Smooth muscle cell (in vitro differentiated cells): ENCODE measurements at regions not wholly inside any gene's neighbourhood (a gene's known extent, or its start where the extent isn't known, plus 50 kb on each side); places are given as distances from the start of the nearest gene placed in this dataset.

Experiments
- DNase-seq: peaks from one replicate; lab custom pipeline; 2025; ENCODE audit not compliant: unreplicated experiment; lab: John Stamatoyannopoulos, UW
- H2AFZ ChIP-seq: fragments of 200-600 bp; sonication (generic); 2 replicates; pipeline ENCODE4 v1.6.0; 2016; ENCODE audit warnings: antibody characterized with exemption, low read depth, mild to moderate bottlenecking
- H3F3A ChIP-seq: fragments of 200-600 bp; sonication (generic); 2 replicates; pipeline ENCODE4 v1.6.0; 2017; ENCODE audit warnings: antibody characterized with exemption, low read depth
- H3K27ac ChIP-seq: fragments of 200-600 bp; sonication (generic); 2 replicates; pipeline ENCODE4 v1.5.1; 2016; ENCODE audit warnings: low read depth, mild to moderate bottlenecking
- H3K27me3 ChIP-seq: fragments of 200-600 bp; sonication (generic); 2 replicates; pipeline ENCODE4 v1.6.1; 2016; ENCODE audit warnings: low read depth, mild to moderate bottlenecking
- H3K36me3 ChIP-seq: fragments of 200-600 bp; sonication (generic); 2 replicates; pipeline ENCODE4 v1.5.1; 2016; ENCODE audit warnings: low read depth
- H3K4me1 ChIP-seq: fragments of 200-600 bp; sonication (generic); 2 replicates; pipeline ENCODE4 v1.5.1; 2016; ENCODE audit warnings: low read depth
- H3K4me2 ChIP-seq: fragments of 200-600 bp; sonication (generic); 2 replicates; pipeline ENCODE4 v1.6.0; 2016; ENCODE audit warnings: mild to moderate bottlenecking
- H3K4me3 ChIP-seq: fragments of 200-600 bp; sonication (generic); 2 replicates; pipeline ENCODE4 v1.5.1; 2016; ENCODE audit warnings: mild to moderate bottlenecking
- H3K79me2 ChIP-seq: fragments of 200-600 bp; sonication (generic); 2 replicates; pipeline ENCODE4 v1.6.0; 2016; ENCODE audit warnings: low read depth, mild to moderate bottlenecking
- H3K9ac ChIP-seq: fragments of 200-600 bp; sonication (generic); 2 replicates; pipeline ENCODE4 v1.6.0; 2016; ENCODE audit warnings: low read depth
- H3K9me3 ChIP-seq: fragments of 200-600 bp; sonication (generic); replicated peaks from 2 replicates; pipeline ENCODE4 v1.5.1; 2016; ENCODE audit warnings: low read depth
- H4K20me1 ChIP-seq: fragments of 200-600 bp; sonication (generic); 2 replicates; pipeline ENCODE4 v1.6.0; 2016; ENCODE audit warnings: low read depth
- CTCF ChIP-seq: fragments of 200-600 bp; sonication (generic); IDR thresholded peaks from 2 replicates; pipeline ENCODE4 v1.5.1; 2017; ENCODE audit warnings: borderline replicate concordance, mild to moderate bottlenecking, antibody characterized with exemption; ENCODE audit not compliant: insufficient read depth, poor library complexity, severe bottlenecking
- WGBS: methylation state at CpG from one replicate; pipeline ENCODE4 v1.1.7; 2016; ENCODE audit warnings: low lambda C conversion rate; 5-methylcytosine and 5-hydroxymethylcytosine counted together

- Histone ChIP-seq H3K79me2 (no peaks in the 10 kb centered on the region), H3K9ac (no peak overlapping the region), H2AFZ (no peak overlapping the region), H3K36me3 (no peaks in the 10 kb centered on the region), H3K9me3 (no peaks in the 10 kb centered on the region), H3F3A (peaks cover 16% of the 10 kb centered on the region), H3K27me3 (no peaks in the 10 kb centered on the region), H4K20me1 (no peaks in the 10 kb centered on the region), H3K4me2 (no peak overlapping the region), H3K4me3 (no peak overlapping the region), H3K4me1 (no peaks in the 10 kb centered on the region), H3K27ac (no peak overlapping the region)
- no peak for DNase-seq
- TF ChIP-seq CTCF: no peak
Observed at GRCh38 chr3:28859897-28860296, 421.0 kb upstream of the RBMS3 start.

- no peak overlapping the region for H3K9ac ChIP-seq
- no peak overlapping the region for H2AFZ ChIP-seq
- H4K20me1 ChIP-seq: no peaks in the 10 kb centered on the region
- 92% methylated on average over 4 of the region's 4 CpGs for WGBS
- H3K79me2 ChIP-seq: no peaks in the 10 kb centered on the region
- H3F3A ChIP-seq: peaks cover 16% of the 10 kb centered on the region
- no peaks in the 10 kb centered on the region for H3K27me3 ChIP-seq
- H3K4me2 ChIP-seq: no peak overlapping the region
- DNase-seq: no peak
- no peak for TF ChIP-seq CTCF
- no peaks in the 10 kb centered on the region for H3K36me3 ChIP-seq
- H3K4me1 ChIP-seq: no peaks in the 10 kb centered on the region
- H3K27ac ChIP-seq: no peak overlapping the region
- H3K4me3 ChIP-seq: no peak overlapping the region
- no peaks in the 10 kb centered on the region for H3K9me3 ChIP-seq
Observed at GRCh38 chr3:28860307-28860706, 420.6 kb upstream of the RBMS3 start.

GRCh38 chr3:28863186-28863585 lies 417.7 kb upstream of the RBMS3 start:
- Histone ChIP-seq H3K9me3 (no peaks in the 10 kb centered on the region), H4K20me1 (no peaks in the 10 kb centered on the region), H3K36me3 (no peaks in the 10 kb centered on the region), H3K9ac (no peak overlapping the region), H3K27ac (no peak overlapping the region), H3K27me3 (no peaks in the 10 kb centered on the region), H3K4me1 (peaks cover 6% of the 10 kb centered on the region), H3K79me2 (no peaks in the 10 kb centered on the region), H2AFZ (no peak overlapping the region), H3K4me2 (no peak overlapping the region), H3F3A (no peaks in the 10 kb centered on the region), H3K4me3 (no peak overlapping the region)
- WGBS: 96% methylated on average over 7 of the region's 7 CpGs
- no peak for DNase-seq
- no peak for TF ChIP-seq CTCF

GRCh38 chr3:28867836-28868235 lies 413.0 kb upstream of the RBMS3 start:
- Histone ChIP-seq H2AFZ (no peak overlapping the region), H3K79me2 (no peaks in the 10 kb centered on the region), H3F3A (no peaks in the 10 kb centered on the region), H3K27ac (no peak overlapping the region), H3K36me3 (no peaks in the 10 kb centered on the region), H3K27me3 (no peaks in the 10 kb centered on the region), H3K4me1 (peaks cover 6% of the 10 kb centered on the region), H4K20me1 (no peaks in the 10 kb centered on the region), H3K9ac (no peak overlapping the region), H3K9me3 (no peaks in the 10 kb centered on the region), H3K4me3 (no peak overlapping the region), H3K4me2 (no peak overlapping the region)
- no peak for DNase-seq
- WGBS: 47% methylated on average over 2 of the region's 2 CpGs
- no peak for TF ChIP-seq CTCF
